ENCODE measurements at regions not wholly inside any gene's neighbourhood (a gene's known extent, or its start where the extent isn't known, plus 50 kb on each side); places are given as distances from the start of the nearest gene placed in this dataset.
A peak's percentile ranks its signal among the peaks of the same experiment; 100 is the strongest.
"Not testable (repeated sequence)": the region's sequence is repeated elsewhere in the genome, so short reads cannot be mapped to it uniquely, and the experiment has no call there.

GRCh38 chr2:42995752-42996422 lies 203.5 kb upstream of the HAAO start:
- no peak for DNase-seq (ENCODE audit: low spot score)

GRCh38 chr2:42989283-42990081 lies 197.1 kb upstream of the HAAO start:
- DNase-seq (ENCODE audit: low spot score) = not testable (repeated sequence)

- DNase-seq (ENCODE audit: low spot score) = not testable (repeated sequence)
These were observed 195.7 kb upstream of the HAAO start for GRCh38 chr2:42988055-42988454.

GRCh38 chr2:42987112-42987922 lies 194.9 kb upstream of the HAAO start:
- no peak for DNase-seq (ENCODE audit: low spot score)

- DNase-seq (ENCODE audit: low spot score) = no peak
These were observed 192.2 kb upstream of the HAAO start for GRCh38 chr2:42984617-42985016.

GRCh38 chr2:42984081-42984480 lies 191.7 kb upstream of the HAAO start:
- DNase-seq (ENCODE audit: low spot score) = no peak

GRCh38 chr2:42980764-42981416 lies 188.5 kb upstream of the HAAO start:
- no peak for DNase-seq (ENCODE audit: low spot score)

- no peak for DNase-seq (ENCODE audit: low spot score)
These were observed 187.7 kb upstream of the HAAO start for GRCh38 chr2:42979870-42980763.

GRCh38 chr2:42979416-42979869 lies 187.1 kb upstream of the HAAO start:
- no peak for DNase-seq (ENCODE audit: low spot score)

- no peak for DNase-seq (ENCODE audit: low spot score)
These were observed 186.6 kb upstream of the HAAO start for GRCh38 chr2:42978887-42979415.

GRCh38 chr2:42978175-42978886 lies 185.9 kb upstream of the HAAO start:
- no peak for DNase-seq (ENCODE audit: low spot score)

GRCh38 chr2:42977270-42978174 lies 185.1 kb upstream of the HAAO start:
- no peak for DNase-seq (ENCODE audit: low spot score)

- no peak for DNase-seq (ENCODE audit: low spot score)
These were observed 184.0 kb upstream of the HAAO start for GRCh38 chr2:42976351-42976750.

GRCh38 chr2:42974721-42975717 lies 182.6 kb upstream of the HAAO start:
- DNase-seq (ENCODE audit: low spot score) = peak; percentile 44

- no peak for DNase-seq (ENCODE audit: low spot score)
These were observed 181.9 kb upstream of the HAAO start for GRCh38 chr2:42974169-42974720.

GRCh38 chr2:42973726-42974125 lies 181.3 kb upstream of the HAAO start:
- no peak for DNase-seq (ENCODE audit: low spot score)

- DNase-seq (ENCODE audit: low spot score) = not testable (repeated sequence)
These were observed 180.6 kb upstream of the HAAO start for GRCh38 chr2:42972933-42973516.

Data from NAMALWA (cell line).